ENCODE measurements at regions not wholly inside any gene's neighbourhood (a gene's known extent, or its start where the extent isn't known, plus 50 kb on each side); places are given as distances from the start of the nearest gene placed in this dataset.

- no peak for TF ChIP-seq EP300 (IDR thresholded peaks at IDR 0.05)
- TF ChIP-seq, protein P1, sequence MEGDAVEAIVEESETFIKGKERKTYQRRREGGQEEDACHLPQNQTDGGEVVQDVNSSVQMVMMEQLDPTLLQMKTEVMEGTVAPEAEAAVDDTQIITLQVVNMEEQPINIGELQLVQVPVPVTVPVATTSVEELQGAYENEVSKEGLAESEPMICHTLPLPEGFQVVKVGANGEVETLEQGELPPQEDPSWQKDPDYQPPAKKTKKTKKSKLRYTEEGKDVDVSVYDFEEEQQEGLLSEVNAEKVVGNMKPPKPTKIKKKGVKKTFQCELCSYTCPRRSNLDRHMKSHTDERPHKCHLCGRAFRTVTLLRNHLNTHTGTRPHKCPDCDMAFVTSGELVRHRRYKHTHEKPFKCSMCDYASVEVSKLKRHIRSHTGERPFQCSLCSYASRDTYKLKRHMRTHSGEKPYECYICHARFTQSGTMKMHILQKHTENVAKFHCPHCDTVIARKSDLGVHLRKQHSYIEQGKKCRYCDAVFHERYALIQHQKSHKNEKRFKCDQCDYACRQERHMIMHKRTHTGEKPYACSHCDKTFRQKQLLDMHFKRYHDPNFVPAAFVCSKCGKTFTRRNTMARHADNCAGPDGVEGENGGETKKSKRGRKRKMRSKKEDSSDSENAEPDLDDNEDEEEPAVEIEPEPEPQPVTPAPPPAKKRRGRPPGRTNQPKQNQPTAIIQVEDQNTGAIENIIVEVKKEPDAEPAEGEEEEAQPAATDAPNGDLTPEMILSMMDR (IDR thresholded peaks at IDR 0.05) = no peak
- no peak for TF ChIP-seq POLR2A (IDR thresholded peaks at IDR 0.05)
- no peak for TF ChIP-seq POLR2AphosphoS5 (IDR thresholded peaks at IDR 0.05)
Observed at GRCh38 chr16:26317885-26318284, 626.1 kb downstream of the HS3ST4 start.
